Adrenal gland (tissue), 9 donors: ENCODE measurements at regions not wholly inside any gene's neighbourhood (a gene's known extent, or its start where the extent isn't known, plus 50 kb on each side); places are given as distances from the start of the nearest gene placed in this dataset.

ENCODE experiments used
- DNase-seq, 7 donors: peaks; one replicate each; pipeline ENCODE4 v3.0.0-alpha.2; 2019 to 2020
- H3K27ac ChIP-seq, 5 donors: fragments of 200-600 bp; sonication (generic) in 4 of 5; 1 replicate in 3 of 5; 2 replicates in 2 of 5; pipeline versions ENCODE4 v1.5.1 to v1.8.0; 2016 to 2020; ENCODE audit warnings: mild to moderate bottlenecking in 1 of 5
- H3K27me3 ChIP-seq: fragments of 200-600 bp; 2 replicates; pipeline ENCODE4 v1.8.0; 2021
- H3K36me3 ChIP-seq, 2 donors: fragments of 200-600 bp; replicated peaks in 1 of 2; 1 replicate in 1 of 2; 2 replicates in 1 of 2; pipeline versions ENCODE4 v1.5.1 to v1.8.0; 2018 to 2022
- H3K4me1 ChIP-seq, 2 donors: fragments of 200-600 bp; replicated peaks in 1 of 2; 1 replicate in 1 of 2; 2 replicates in 1 of 2; pipeline versions ENCODE4 v1.5.1 to v1.8.0; 2018 to 2021
- H3K4me3 ChIP-seq, 4 donors: fragments of 200-600 bp; sonication (generic) in 3 of 4; one replicate each; pipeline ENCODE4 v1.5.1; 2016 to 2018
- H3K9me3 ChIP-seq, 3 donors: fragments of 200-600 bp; sonication (generic) in 1 of 3; replicated peaks in 1 of 3; 1 replicate in 2 of 3; 2 replicates in 1 of 3; pipeline versions ENCODE4 v1.5.1 to v1.8.0; 2016 to 2021
- POLR2A ChIP-seq, 2 donors: fragments of 450-650 bp; IDR thresholded peaks; one replicate each; pipeline ENCODE4 v1.6.1; 2017; ENCODE audit warnings: antibody characterized with exemption in 2 of 2, mild to moderate bottlenecking in 2 of 2, moderate library complexity in 1 of 2
- WGBS, 4 donors: extraction: QIAGEN DNeasy Blood & Tissue Kit in 2 of 4; methylation state at CpG; one replicate each; pipeline versions ENCODE4 v1.1.5 to v1.1.7; 2013 to 2017; 5-methylcytosine and 5-hydroxymethylcytosine counted together
- intact Hi-C, 2 donors: fragments of 100-400 bp; cut with DNase I; formaldehyde crosslinking; loops; one replicate each; pipeline versions ENCODE4 v1.14.1 to v1.15.0; 2022 to 2023
- TF ChIP-seq, protein P1 (sequence below), 6 experiments: fragments of 450-650 bp in 4 of 6; fragments of 200-600 bp in 2 of 6; sonication (generic) in 1 of 6; IDR thresholded peaks; 1 replicate in 5 of 6; 2 replicates in 1 of 6; pipeline versions ENCODE4 v1.5.1 to v1.8.0; 2016 to 2021; ENCODE audit warnings: antibody characterized with exemption in 6 of 6, mild to moderate bottlenecking in 2 of 6, moderate library complexity in 1 of 6
- donor health status: healthy with polysubstance abuse.
- donor health status: Bipolar disorder and iron deficiency.
- donor health status: DM: yes; HTN: yes; CAD: no.
- donor health status: DM: no; HTN: no; CAD: no.
- donor health status: DM: no; HTN: no; CAD: no.

DNA sequence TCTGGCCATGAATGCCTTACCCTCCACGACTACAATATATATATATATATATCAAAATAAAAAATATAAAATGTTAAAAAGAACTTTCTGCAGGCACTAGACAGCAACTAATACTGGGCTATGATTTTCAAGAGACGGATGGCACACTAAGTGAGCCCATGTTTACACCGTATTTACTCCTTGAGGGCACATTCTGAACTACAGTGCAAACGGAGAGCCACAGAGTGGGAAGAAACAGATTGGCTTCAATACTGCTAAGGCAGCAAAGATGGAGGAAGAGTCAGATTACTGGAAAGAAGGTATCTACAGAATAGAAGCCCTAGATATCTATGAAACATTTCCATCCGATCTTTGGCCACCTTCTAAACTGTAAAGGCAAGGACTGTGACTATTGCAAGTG, 330.3 kb downstream of the HTR1B start:
- DNase-seq: no peak
- peaks cover 0 to 4% (median 0%) of the 10 kb centered on the region in 3 donors for H3K9me3 ChIP-seq

DNA sequence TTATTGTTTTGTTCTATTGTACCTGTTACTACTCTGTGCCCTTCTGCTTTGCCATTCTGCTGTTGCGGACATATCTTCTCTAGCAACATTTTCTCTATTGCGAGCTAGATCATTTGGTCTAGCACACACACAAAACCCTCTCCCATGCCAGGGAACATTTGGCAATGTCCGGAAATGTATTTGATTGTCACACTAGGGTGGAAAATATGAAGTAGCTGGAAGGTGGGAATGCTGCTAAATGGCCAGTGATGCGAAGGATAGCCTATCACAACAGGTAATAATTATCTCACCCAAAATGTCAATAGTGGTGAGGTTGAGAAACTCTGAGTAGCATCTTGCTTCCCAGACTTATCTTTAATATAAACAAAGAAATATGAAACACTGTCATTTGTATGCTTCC, 331.9 kb downstream of the HTR1B start:
- Histone ChIP-seq H3K4me3 (no peak overlapping the region), H3K27ac (no peak overlapping the region), H3K27me3 (no peaks in the 10 kb centered on the region), H3K36me3 (no peaks in the 10 kb centered on the region), H3K4me1 (no peaks in the 10 kb centered on the region), H3K9me3 (peaks cover 0 to 5% (median 4%) of the 10 kb centered on the region in 3 donors)
- no peak for DNase-seq
- WGBS, 4 donors: 86 to 94% (median 91%) methylated on average over 4 of the region's 4 CpGs
- no peak for TF ChIP-seq POLR2A (IDR thresholded peaks at IDR 0.05)
- TF ChIP-seq, protein P1, sequence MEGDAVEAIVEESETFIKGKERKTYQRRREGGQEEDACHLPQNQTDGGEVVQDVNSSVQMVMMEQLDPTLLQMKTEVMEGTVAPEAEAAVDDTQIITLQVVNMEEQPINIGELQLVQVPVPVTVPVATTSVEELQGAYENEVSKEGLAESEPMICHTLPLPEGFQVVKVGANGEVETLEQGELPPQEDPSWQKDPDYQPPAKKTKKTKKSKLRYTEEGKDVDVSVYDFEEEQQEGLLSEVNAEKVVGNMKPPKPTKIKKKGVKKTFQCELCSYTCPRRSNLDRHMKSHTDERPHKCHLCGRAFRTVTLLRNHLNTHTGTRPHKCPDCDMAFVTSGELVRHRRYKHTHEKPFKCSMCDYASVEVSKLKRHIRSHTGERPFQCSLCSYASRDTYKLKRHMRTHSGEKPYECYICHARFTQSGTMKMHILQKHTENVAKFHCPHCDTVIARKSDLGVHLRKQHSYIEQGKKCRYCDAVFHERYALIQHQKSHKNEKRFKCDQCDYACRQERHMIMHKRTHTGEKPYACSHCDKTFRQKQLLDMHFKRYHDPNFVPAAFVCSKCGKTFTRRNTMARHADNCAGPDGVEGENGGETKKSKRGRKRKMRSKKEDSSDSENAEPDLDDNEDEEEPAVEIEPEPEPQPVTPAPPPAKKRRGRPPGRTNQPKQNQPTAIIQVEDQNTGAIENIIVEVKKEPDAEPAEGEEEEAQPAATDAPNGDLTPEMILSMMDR (IDR thresholded peaks at IDR 0.05): no peak
- intact Hi-C loops: no loop called here

More for the DNA sequence above, 330.3 kb downstream of the HTR1B start:
- Histone ChIP-seq H3K4me3 (no peak overlapping the region), H3K27ac (no peak overlapping the region), H3K27me3 (no peaks in the 10 kb centered on the region), H3K4me1 (no peaks in the 10 kb centered on the region), H3K36me3 (no peaks in the 10 kb centered on the region)
- intact Hi-C loops: no loop called here
- TF ChIP-seq, protein P1 (IDR thresholded peaks at IDR 0.05): no peak
- TF ChIP-seq POLR2A (IDR thresholded peaks at IDR 0.05): no peak
- 87 to 90% (median 87%) methylated on average over 5 of the region's 5 CpGs for WGBS, 4 donors

DNA sequence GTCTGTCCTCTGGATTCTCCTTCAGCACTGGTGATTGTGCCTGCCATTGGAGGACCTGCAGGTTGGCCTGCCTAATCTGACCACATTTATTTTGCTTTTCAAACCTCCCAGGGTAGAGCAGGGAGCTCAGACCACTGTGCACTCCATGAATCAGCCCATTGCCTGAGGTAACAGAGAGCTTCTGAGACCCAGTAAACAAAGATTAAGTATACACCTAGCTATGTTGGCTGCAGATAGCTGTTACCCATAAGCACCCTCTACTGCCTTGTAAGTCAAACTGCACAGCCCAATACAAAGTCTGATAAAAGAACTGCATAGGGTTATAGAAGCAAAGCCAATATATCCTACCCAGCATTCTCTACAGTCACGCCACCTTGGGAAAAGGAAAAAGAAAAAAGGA, 338.7 kb downstream of the HTR1B start:
- 89 to 96% (median 95%) methylated on average over 1 of the region's 1 CpG for WGBS, 4 donors
- H3K4me3 ChIP-seq: no peak overlapping the region
- intact Hi-C loops: no loop called here
- H3K36me3 ChIP-seq: no peaks in the 10 kb centered on the region
- DNase-seq: no peak
- H3K27ac ChIP-seq: no peak overlapping the region
- no peaks in the 10 kb centered on the region for H3K27me3 ChIP-seq
- H3K9me3 ChIP-seq: peaks cover 0 to 5% (median 4%) of the 10 kb centered on the region in 3 donors
- no peaks in the 10 kb centered on the region for H3K4me1 ChIP-seq
- TF ChIP-seq POLR2A (IDR thresholded peaks at IDR 0.05): no peak
- TF ChIP-seq, protein P1 (IDR thresholded peaks at IDR 0.05): no peak

DNA sequence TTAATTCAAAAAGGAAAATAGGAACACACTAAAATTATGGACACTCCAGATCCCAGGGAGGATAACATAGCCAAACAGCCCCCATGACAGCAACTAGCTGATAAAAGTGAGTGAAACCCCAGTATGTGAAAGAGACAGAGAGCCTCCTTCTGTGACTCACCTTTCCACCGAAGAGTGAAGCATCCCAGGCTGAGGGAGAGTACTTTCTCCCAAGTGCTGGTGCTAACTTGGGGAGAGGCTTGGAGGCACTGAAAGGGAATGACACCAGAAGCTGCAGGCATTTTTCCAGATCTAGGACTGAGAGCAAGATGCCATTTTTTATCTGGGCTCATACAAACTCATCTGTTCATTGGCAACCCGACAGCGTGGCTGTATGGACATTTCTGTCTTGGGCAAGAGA, 339.8 kb downstream of the HTR1B start:
- H3K4me3 ChIP-seq: no peak overlapping the region
- H3K27me3 ChIP-seq: no peaks in the 10 kb centered on the region
- intact Hi-C loops: no loop called here
- H3K9me3 ChIP-seq: peaks cover 0 to 5% (median 0%) of the 10 kb centered on the region in 3 donors
- no peaks in the 10 kb centered on the region for H3K36me3 ChIP-seq
- H3K27ac ChIP-seq: no peak overlapping the region
- TF ChIP-seq POLR2A (IDR thresholded peaks at IDR 0.05): no peak
- TF ChIP-seq, protein P1 (IDR thresholded peaks at IDR 0.05): no peak
- no peaks in the 10 kb centered on the region for H3K4me1 ChIP-seq
- DNase-seq: no peak
- WGBS, 4 donors: 78 to 89% (median 82%) methylated on average over 3 of the region's 3 CpGs
